ENCODE measurements at regions not wholly inside any gene's neighbourhood (a gene's known extent, or its start where the extent isn't known, plus 50 kb on each side); places are given as distances from the start of the nearest gene placed in this dataset.

DNA sequence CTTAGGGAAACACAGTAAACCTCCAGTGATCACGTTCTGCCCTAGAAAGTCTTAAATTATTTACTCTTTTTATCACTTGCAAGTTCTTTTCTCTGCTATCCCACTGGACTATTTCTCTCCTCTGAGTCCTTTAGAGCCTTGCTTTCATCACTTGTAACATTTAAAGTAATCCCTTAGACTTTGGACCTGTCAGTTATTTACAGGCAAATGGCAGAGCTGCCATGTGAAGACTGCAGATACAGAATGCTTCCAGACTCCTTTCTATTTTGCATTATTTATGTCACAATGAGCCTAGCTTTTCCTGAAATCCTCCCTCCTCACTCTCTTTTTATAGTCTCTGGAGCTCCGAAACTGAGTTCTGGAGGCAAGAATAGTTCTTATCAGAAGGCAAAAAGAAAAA lies 325.6 kb upstream of the TRIB2 start:
- TF ChIP-seq JUN (IDR thresholded peaks at IDR 0.05) (no peak), MYC (IDR thresholded peaks at IDR 0.05; ENCODE audit: borderline replicate concordance, low read length) (no peak)
- TF ChIP-seq, protein P1, sequence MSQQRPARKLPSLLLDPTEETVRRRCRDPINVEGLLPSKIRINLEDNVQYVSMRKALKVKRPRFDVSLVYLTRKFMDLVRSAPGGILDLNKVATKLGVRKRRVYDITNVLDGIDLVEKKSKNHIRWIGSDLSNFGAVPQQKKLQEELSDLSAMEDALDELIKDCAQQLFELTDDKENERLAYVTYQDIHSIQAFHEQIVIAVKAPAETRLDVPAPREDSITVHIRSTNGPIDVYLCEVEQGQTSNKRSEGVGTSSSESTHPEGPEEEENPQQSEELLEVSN (IDR thresholded peaks at IDR 0.05; ENCODE audit: borderline replicate concordance, low read depth): no peak
- TF ChIP-seq, protein P2, sequence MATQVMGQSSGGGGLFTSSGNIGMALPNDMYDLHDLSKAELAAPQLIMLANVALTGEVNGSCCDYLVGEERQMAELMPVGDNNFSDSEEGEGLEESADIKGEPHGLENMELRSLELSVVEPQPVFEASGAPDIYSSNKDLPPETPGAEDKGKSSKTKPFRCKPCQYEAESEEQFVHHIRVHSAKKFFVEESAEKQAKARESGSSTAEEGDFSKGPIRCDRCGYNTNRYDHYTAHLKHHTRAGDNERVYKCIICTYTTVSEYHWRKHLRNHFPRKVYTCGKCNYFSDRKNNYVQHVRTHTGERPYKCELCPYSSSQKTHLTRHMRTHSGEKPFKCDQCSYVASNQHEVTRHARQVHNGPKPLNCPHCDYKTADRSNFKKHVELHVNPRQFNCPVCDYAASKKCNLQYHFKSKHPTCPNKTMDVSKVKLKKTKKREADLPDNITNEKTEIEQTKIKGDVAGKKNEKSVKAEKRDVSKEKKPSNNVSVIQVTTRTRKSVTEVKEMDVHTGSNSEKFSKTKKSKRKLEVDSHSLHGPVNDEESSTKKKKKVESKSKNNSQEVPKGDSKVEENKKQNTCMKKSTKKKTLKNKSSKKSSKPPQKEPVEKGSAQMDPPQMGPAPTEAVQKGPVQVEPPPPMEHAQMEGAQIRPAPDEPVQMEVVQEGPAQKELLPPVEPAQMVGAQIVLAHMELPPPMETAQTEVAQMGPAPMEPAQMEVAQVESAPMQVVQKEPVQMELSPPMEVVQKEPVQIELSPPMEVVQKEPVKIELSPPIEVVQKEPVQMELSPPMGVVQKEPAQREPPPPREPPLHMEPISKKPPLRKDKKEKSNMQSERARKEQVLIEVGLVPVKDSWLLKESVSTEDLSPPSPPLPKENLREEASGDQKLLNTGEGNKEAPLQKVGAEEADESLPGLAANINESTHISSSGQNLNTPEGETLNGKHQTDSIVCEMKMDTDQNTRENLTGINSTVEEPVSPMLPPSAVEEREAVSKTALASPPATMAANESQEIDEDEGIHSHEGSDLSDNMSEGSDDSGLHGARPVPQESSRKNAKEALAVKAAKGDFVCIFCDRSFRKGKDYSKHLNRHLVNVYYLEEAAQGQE (IDR thresholded peaks at IDR 0.05): no peak

Data from A549 (cell line).